AG04450 (cell line): ENCODE measurements at regions not wholly inside any gene's neighbourhood (a gene's known extent, or its start where the extent isn't known, plus 50 kb on each side); places are given as distances from the start of the nearest gene placed in this dataset.
A peak's percentile ranks its signal among the peaks of the same experiment; 100 is the strongest.

Experiments
- CTCF ChIA-PET: fragments of 300-600, 350-600 bp; formaldehyde crosslinking; extraction: SDS; loops from one replicate; lab custom pipeline; 2022; ENCODE audit warnings: antibody characterized with exemption, inconsistent platforms; lab: Charles Lee
- POLR2A ChIA-PET: fragments of 350-600 bp; formaldehyde crosslinking; extraction: SDS; loops from one replicate; lab custom pipeline; 2021; ENCODE audit warnings: antibody characterized with exemption, inconsistent platforms; lab: Yijun Ruan, JAX
- DNase-seq: peaks from one replicate; pipeline ENCODE4 v3.0.0-alpha.2; 2011; ENCODE audit warnings: low read depth, low spot score
- H3K27ac ChIP-seq: one replicate; pipeline ENCODE4 v1.5.1; 2012; ENCODE audit warnings: low read depth, low read length, control low read depth
- H3K27me3 ChIP-seq: one replicate; pipeline ENCODE4 v1.6.0; 2012; ENCODE audit warnings: low read length; ENCODE audit not compliant: control insufficient read depth, insufficient read depth
- H3K4me3 ChIP-seq: 2 replicates; pipeline ENCODE4 v1.5.1; 2011; ENCODE audit warnings: mild to moderate bottlenecking, low read depth, low read length, control low read depth
- H3K9me3 ChIP-seq: 2 replicates; pipeline ENCODE4 v1.5.1; 2012; ENCODE audit warnings: low read length; ENCODE audit not compliant: control insufficient read depth, insufficient read depth
- CTCF ChIP-seq: IDR thresholded peaks from 2 replicates; pipeline ENCODE4 v1.5.1; 2011; ENCODE audit warnings: low read depth, low read length, control low read depth, inconsistent platforms

GRCh38 chr7:112630565-112630964, 149.8 kb downstream of the LSMEM1 start:
- TF ChIP-seq CTCF = no peak
- ChIA-PET POLR2A (no interaction called here), CTCF (no interaction called here)
- peak; percentile 1 for DNase-seq
- Histone ChIP-seq H3K4me3 (no peak overlapping the region), H3K9me3 (no peaks in the 10 kb centered on the region), H3K27ac (no peak overlapping the region), H3K27me3 (no peaks in the 10 kb centered on the region)

GRCh38 chr7:112634107-112634506, 153.3 kb downstream of the LSMEM1 start:
- Histone ChIP-seq H3K9me3 (no peaks in the 10 kb centered on the region), H3K27ac (no peak overlapping the region), H3K4me3 (no peak overlapping the region), H3K27me3 (no peaks in the 10 kb centered on the region)
- CTCF ChIA-PET = interaction anchor here (0.5 kb wide), 1 partner anchor 1074 kb away, joined by 3 read pairs; no protein-coding TSS in a partner anchor
- DNase-seq = no peak
- no peak for TF ChIP-seq CTCF
- POLR2A ChIA-PET = no interaction called here

GRCh38 chr7:112635742-112636141, 154.5 kb downstream of the TMEM168 start:
- Histone ChIP-seq H3K27ac (no peak overlapping the region), H3K4me3 (no peak overlapping the region), H3K9me3 (no peaks in the 10 kb centered on the region), H3K27me3 (no peaks in the 10 kb centered on the region)
- TF ChIP-seq CTCF = no peak
- CTCF ChIA-PET = no interaction called here
- DNase-seq = no peak
- POLR2A ChIA-PET = no interaction called here

- ChIA-PET CTCF (no interaction called here), POLR2A (no interaction called here)
- no peak overlapping the region for H3K4me3 ChIP-seq
- TF ChIP-seq CTCF = no peak
- H3K27me3 ChIP-seq = no peaks in the 10 kb centered on the region
- H3K9me3 ChIP-seq = no peaks in the 10 kb centered on the region
- H3K27ac ChIP-seq = no peak overlapping the region
- DNase-seq = no peak
Observed at GRCh38 chr7:112638675-112639400, 151.4 kb downstream of the TMEM168 start.

- POLR2A ChIA-PET = interaction anchor here (0.6 kb wide), 1 partner anchor 1337 kb away, joined by 4 read pairs; no protein-coding TSS in a partner anchor
- Histone ChIP-seq H3K27ac (no peak overlapping the region), H3K27me3 (no peaks in the 10 kb centered on the region), H3K4me3 (no peak overlapping the region), H3K9me3 (no peaks in the 10 kb centered on the region)
- CTCF ChIA-PET = no interaction called here
- no peak for DNase-seq
- no peak for TF ChIP-seq CTCF
Observed at GRCh38 chr7:112640685-112641084, 149.5 kb downstream of the TMEM168 start.
